ENCODE measurements at regions not wholly inside any gene's neighbourhood (a gene's known extent, or its start where the extent isn't known, plus 50 kb on each side); places are given as distances from the start of the nearest gene placed in this dataset.

GRCh38 chrX:82649645-82650044, 858.4 kb upstream of the POU3F4 start:
- no peak overlapping the region for H4K8ac ChIP-seq (replicated peaks; ENCODE audit: insufficient read length, low read depth, low read length)
- peaks cover 49% of the 10 kb centered on the region for H3K9me3 ChIP-seq (ENCODE audit: control insufficient read depth, low read depth, low read length)
- DNase-seq: no peak
- no peak overlapping the region for H2AK5ac ChIP-seq (ENCODE audit: insufficient read length, low read length)
- H3K23me2 ChIP-seq (ENCODE audit: insufficient read length, low read depth, low read length, poor library complexity, severe bottlenecking): no peaks in the 10 kb centered on the region
- no peaks in the 10 kb centered on the region for H3K27me3 ChIP-seq (ENCODE audit: insufficient read depth, low read length)
- no peak overlapping the region for H3T11ph ChIP-seq (ENCODE audit: low read length)
- Mint-ChIP-seq H3K4me1 (peaks cover 0 to 2% of the 10 kb centered on the region in 2 experiments; a peak in 2 of 4 replicates), H3K4me3 (no peak overlapping the region), H3K36me3 (ENCODE audit: insufficient read depth in 1 of 3, low read depth in 3 of 3) (peaks cover 7 to 24% (median 16%) of the 10 kb centered on the region in 3 experiments), H3K27me3 (ENCODE audit: low read depth) (no peaks in the 10 kb centered on the region), H3K27ac (no peak overlapping the region), H3K9me3 (peaks cover 68 to 70% of the 10 kb centered on the region in 2 experiments)
- H4K20me1 ChIP-seq (ENCODE audit: control insufficient read depth, insufficient read depth, insufficient read length): no peaks in the 10 kb centered on the region
- H3K79me1 ChIP-seq (ENCODE audit: insufficient read depth, low read depth, low read length, poor library complexity, severe bottlenecking): no peaks in the 10 kb centered on the region
- H3K18ac ChIP-seq (ENCODE audit: insufficient read length, low read depth, low read length): no peak overlapping the region
- H2AFZ ChIP-seq (ENCODE audit: low read length): no peak overlapping the region
- no CpG with 5 or more reads among the region's 5 CpGs for WGBS (ENCODE audit: extremely low coverage, insufficient read length, low lambda C conversion rate)
- H3K27ac ChIP-seq (ENCODE audit: insufficient read length, low read depth, low read length): no peak overlapping the region
- no peak overlapping the region for H3K9ac ChIP-seq (ENCODE audit: extremely low read depth, insufficient read length, low read length)
- no peak overlapping the region for H3K14ac ChIP-seq (ENCODE audit: insufficient read depth, low read length)
- H3K56ac ChIP-seq (ENCODE audit: insufficient read length, low read depth, low read length): no peak overlapping the region
- no peak overlapping the region for H3K23ac ChIP-seq (ENCODE audit: insufficient read length, low read depth, low read length)
- no peak overlapping the region for H4K5ac ChIP-seq (ENCODE audit: insufficient read length, low read depth, low read length)
- H2BK20ac ChIP-seq (ENCODE audit: low read depth, low read length, poor library complexity, severe bottlenecking): no peak overlapping the region
- H2BK5ac ChIP-seq (ENCODE audit: insufficient read length, low read length): no peak overlapping the region
- no peak overlapping the region for H2BK15ac ChIP-seq (ENCODE audit: low read depth, low read length)
- TF ChIP-seq CTCF (conservative IDR thresholded peaks at IDR 0.05): no peak
- no peaks in the 10 kb centered on the region for H3K4me1 ChIP-seq (ENCODE audit: insufficient read depth, low read length)
- H2BK120ac ChIP-seq (ENCODE audit: low read depth, low read length, poor library complexity, severe bottlenecking): no peak overlapping the region
- no peaks in the 10 kb centered on the region; the same call in 1 of the 2 replicates for H3K79me2 ChIP-seq (ENCODE audit: insufficient read depth, low read length)
- no peak overlapping the region for H4K91ac ChIP-seq (ENCODE audit: insufficient read length, low read depth, low read length)
- H2BK12ac ChIP-seq (ENCODE audit: insufficient read length, low read depth, low read length): no peak overlapping the region
- H3K4ac ChIP-seq (ENCODE audit: low read depth, low read length): no peak overlapping the region
- H3K4me2 ChIP-seq (ENCODE audit: insufficient read depth, insufficient read length, low read length): no peak overlapping the region
